Kidney (tissue), 13 donors: ENCODE measurements at regions not wholly inside any gene's neighbourhood (a gene's known extent, or its start where the extent isn't known, plus 50 kb on each side); places are given as distances from the start of the nearest gene placed in this dataset.

Source experiments
- DNase-seq, 5 donors: peaks; one replicate each; pipeline ENCODE4 v3.0.0-alpha.2; 2013 to 2020
- FAIRE-seq: peaks from 2 replicates; lab custom pipeline; 2012; peaks lifted over from hg19 to GRCh38; lab: Jason Lieb, UNC
- H3K27ac ChIP-seq, 2 donors: one replicate each; pipeline ENCODE4 v1.7.0; 2013; ENCODE audit warnings: low read depth in 2 of 2, low read length in 2 of 2, inconsistent platforms in 1 of 2
- H3K27me3 ChIP-seq: one replicate; pipeline ENCODE4 v1.7.1; 2013; ENCODE audit warnings: low read length, inconsistent platforms; ENCODE audit not compliant: control insufficient read depth, insufficient read depth
- H3K36me3 ChIP-seq, 3 donors: one replicate each; pipeline versions ENCODE4 v1.7.0 to v1.7.1; 2013; ENCODE audit warnings: low read length in 3 of 3, control low read depth in 1 of 3, inconsistent platforms in 1 of 3; ENCODE audit not compliant: insufficient read depth in 3 of 3, control insufficient read depth in 2 of 3
- H3K4me1 ChIP-seq, 3 donors: one replicate each; pipeline versions ENCODE4 v1.7.0 to v1.7.1; 2013; ENCODE audit warnings: low read length in 3 of 3, inconsistent platforms in 1 of 3, low read depth in 1 of 3; ENCODE audit not compliant: control insufficient read depth in 2 of 3, insufficient read depth in 2 of 3
- H3K4me3 ChIP-seq, 3 donors: one replicate each; pipeline versions ENCODE4 v1.7.0 to v1.8.1; 2013; ENCODE audit warnings: low read length in 3 of 3, control low read depth in 1 of 3, inconsistent platforms in 1 of 3
- H3K9ac ChIP-seq, 3 donors: one replicate each; pipeline versions ENCODE4 v1.7.0 to v1.7.1; 2013; ENCODE audit warnings: low read length in 3 of 3, control low read depth in 1 of 3, inconsistent platforms in 1 of 3
- H3K9me3 ChIP-seq, 3 donors: one replicate each; pipeline versions ENCODE4 v1.7.0 to v1.7.1; 2013; ENCODE audit warnings: low read length in 3 of 3, control low read depth in 1 of 3, inconsistent platforms in 1 of 3; ENCODE audit not compliant: control insufficient read depth in 2 of 3, insufficient read depth in 1 of 3
- intact Hi-C: fragments of 100-400 bp; cut with DNase I; formaldehyde crosslinking; loops from one replicate; pipeline ENCODE4 v1.11.1; 2022
- TF ChIP-seq, protein P1 (sequence below): IDR thresholded peaks from 3 replicates; pipeline ENCODE4 v1.5.1; 2012; ENCODE audit warnings: mild to moderate bottlenecking, moderate library complexity, borderline replicate concordance; ENCODE audit not compliant: insufficient read depth; ENCODE audit errors: extremely low read depth
- donor health status: control.
- donor health status: control.
- donor health status: control.
- donor health status: control.
- donor health status: control.
- donor health status: DM: yes; HTN: yes; CAD: no.
- donor health status: Normal renal cell carcinoma (clear cell type).

DNA sequence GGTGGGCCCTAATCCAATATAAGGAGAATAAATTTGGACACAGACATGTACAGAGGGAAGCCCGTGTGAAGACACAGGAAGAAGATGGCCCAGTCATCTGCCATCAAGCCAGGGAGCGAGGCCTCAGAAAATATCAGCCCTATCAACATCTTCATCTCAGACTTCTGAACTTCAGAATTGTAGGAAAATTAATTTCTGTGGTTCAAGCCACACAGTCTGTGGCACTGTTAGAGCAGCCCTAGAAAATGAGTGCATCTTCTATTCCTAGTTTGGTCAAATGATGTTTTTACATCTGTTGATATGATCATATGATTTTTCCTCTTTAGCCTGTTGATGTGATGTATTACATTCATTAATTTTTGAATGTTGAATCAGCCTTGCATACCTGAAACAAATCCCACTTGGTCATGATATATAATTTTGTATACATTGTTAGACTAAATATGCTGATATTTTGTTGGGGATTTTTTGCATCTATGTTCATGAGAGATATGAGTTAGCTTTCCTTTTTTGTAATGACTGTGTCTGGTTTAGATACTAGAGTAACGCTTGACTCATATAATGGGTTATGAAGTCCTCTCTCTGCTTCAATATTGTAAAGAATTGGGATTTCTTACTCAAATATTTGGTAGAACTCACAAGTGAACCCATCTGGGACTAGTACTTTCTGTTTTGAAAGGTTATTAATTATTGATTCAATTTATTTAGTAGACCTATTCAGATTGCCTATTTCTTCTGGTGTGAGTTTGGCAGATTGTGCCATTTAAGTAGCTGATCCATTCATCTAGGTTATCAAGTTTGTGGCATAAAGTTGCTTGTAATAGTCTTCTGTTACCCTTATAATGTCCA is 451.4 kb downstream of the EIPR1 start:
- FAIRE-seq = no peak

DNA sequence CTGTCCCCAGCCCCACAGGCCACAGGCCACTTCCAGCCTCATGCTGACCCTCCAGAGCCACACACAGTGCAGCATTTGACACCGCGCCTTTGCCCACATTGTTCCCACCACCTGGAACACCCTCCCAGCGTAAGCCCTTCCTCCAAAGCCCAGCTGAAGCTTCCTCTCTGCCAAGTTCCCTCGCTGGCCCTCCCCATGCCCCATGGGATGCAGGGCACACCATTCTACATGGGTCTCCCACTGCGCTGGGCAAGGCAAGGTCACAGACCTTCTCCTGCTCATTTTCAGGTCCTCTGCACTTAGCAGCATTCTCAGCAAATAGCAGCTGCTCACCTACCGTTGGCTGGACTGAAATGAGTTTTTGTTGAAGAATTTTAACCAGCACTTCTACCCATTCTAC is 455.5 kb downstream of the EIPR1 start:
- intact Hi-C loops = no loop called here
- Histone ChIP-seq H3K27ac (no peak overlapping the region), H3K9ac (no peak overlapping the region), H3K36me3 (no peaks in the 10 kb centered on the region), H3K4me1 (no peaks in the 10 kb centered on the region), H3K4me3 (no peak overlapping the region), H3K27me3 (no peaks in the 10 kb centered on the region), H3K9me3 (no peaks in the 10 kb centered on the region)
- FAIRE-seq (no peak), DNase-seq (no peak)
- TF ChIP-seq, protein P1, sequence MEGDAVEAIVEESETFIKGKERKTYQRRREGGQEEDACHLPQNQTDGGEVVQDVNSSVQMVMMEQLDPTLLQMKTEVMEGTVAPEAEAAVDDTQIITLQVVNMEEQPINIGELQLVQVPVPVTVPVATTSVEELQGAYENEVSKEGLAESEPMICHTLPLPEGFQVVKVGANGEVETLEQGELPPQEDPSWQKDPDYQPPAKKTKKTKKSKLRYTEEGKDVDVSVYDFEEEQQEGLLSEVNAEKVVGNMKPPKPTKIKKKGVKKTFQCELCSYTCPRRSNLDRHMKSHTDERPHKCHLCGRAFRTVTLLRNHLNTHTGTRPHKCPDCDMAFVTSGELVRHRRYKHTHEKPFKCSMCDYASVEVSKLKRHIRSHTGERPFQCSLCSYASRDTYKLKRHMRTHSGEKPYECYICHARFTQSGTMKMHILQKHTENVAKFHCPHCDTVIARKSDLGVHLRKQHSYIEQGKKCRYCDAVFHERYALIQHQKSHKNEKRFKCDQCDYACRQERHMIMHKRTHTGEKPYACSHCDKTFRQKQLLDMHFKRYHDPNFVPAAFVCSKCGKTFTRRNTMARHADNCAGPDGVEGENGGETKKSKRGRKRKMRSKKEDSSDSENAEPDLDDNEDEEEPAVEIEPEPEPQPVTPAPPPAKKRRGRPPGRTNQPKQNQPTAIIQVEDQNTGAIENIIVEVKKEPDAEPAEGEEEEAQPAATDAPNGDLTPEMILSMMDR = no peak

More for the DNA sequence above, 451.4 kb downstream of the EIPR1 start:
- intact Hi-C loops = no loop called here
- Histone ChIP-seq H3K9me3 (peaks cover 0 to 6% (median 5%) of the 10 kb centered on the region in 3 donors), H3K36me3 (no peaks in the 10 kb centered on the region), H3K4me3 (no peak overlapping the region), H3K27me3 (no peaks in the 10 kb centered on the region), H3K4me1 (no peaks in the 10 kb centered on the region), H3K27ac (no peak overlapping the region), H3K9ac (no peak overlapping the region)
- TF ChIP-seq, protein P1 = no peak
- no peak for DNase-seq

DNA sequence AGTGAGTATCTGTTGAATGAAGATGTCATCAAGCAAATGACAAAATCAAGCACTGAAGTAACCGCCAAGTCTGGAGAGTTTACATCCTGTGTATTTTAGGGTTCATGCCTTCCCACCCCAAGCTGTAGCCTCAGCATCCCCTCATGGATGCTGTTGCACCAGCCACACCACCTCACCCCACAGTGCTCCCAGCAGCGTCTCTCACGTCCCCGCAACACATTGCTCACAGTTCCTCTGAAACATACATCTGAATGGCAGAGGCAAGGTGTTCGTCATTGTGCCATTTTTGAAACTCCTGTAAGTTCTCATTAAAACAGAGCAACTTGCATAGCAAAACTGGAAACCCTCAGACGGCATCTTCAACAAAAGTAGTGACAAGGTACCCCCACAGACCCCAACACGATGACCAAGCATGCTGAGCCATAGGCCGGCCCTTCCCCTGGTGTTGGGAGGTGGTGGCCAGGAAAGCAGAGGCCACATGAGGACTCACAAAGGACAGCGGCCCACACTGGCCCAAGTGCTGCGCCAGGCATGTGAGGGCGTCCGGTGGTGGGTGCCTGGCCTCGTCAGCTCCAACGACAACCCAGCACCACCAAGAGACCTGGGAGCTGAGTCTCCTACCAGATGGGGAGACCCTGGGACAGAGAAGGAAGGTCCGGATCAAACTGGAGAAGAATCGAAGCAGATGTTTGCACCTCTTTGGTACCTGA is 456.5 kb downstream of the EIPR1 start:
- Histone ChIP-seq H3K9me3 (no peaks in the 10 kb centered on the region), H3K9ac (no peak overlapping the region), H3K4me1 (no peaks in the 10 kb centered on the region), H3K36me3 (no peaks in the 10 kb centered on the region), H3K27ac (no peak overlapping the region), H3K27me3 (no peaks in the 10 kb centered on the region), H3K4me3 (no peak overlapping the region)
- FAIRE-seq (no peak), DNase-seq (no peak)
- intact Hi-C loops = no loop called here
- TF ChIP-seq, protein P1 = no peak
